Ovary (tissue), 3 donors: ENCODE measurements at regions not wholly inside any gene's neighbourhood (a gene's known extent, or its start where the extent isn't known, plus 50 kb on each side); places are given as distances from the start of the nearest gene placed in this dataset.

Experiments
- CTCF ChIP-seq, 3 donors: fragments of 450-650 bp in 2 of 3; fragments of 200-600 bp in 1 of 3; IDR thresholded peaks; one replicate each; pipeline versions ENCODE4 v1.5.1 to v1.8.0; 2016 to 2022; ENCODE audit warnings: antibody characterized with exemption in 3 of 3, mild to moderate bottlenecking in 1 of 3
- EP300 ChIP-seq: sonication (generic); formaldehyde crosslinking; IDR thresholded peaks from one replicate; pipeline ENCODE4 v1.6.1; 2017; ENCODE audit warnings: antibody characterized with exemption
- POLR2A ChIP-seq: fragments of 450-650 bp; IDR thresholded peaks from one replicate; pipeline ENCODE4 v1.6.1; 2017; ENCODE audit warnings: antibody characterized with exemption, mild to moderate bottlenecking, moderate library complexity
- donor health status: DM: no; HTN: no; CAD: no.

DNA sequence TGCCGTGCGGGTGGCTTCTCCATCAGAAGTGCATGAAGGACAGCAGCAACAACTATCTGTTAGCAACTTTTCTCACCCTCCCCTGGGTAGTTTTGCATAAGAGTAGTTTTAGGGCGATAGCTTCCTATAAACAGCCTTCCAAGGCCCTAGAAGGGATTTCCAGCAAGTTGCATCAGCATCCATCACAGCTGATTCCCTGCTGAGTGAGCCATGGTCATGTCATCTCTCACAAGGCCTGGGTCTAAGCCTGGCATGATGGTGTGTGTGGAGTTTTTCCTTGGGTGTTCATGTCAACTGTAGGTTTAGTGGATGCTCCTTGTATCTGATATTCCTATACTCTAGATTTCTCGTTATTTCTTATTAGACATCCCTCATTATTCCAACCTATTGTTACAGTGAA, 2324.7 kb upstream of the AGA start:
- no peak for TF ChIP-seq CTCF (IDR thresholded peaks at IDR 0.05)
- TF ChIP-seq POLR2A, result no peak
- TF ChIP-seq EP300, result no peak
